GM19328 (cell line): ENCODE measurements at regions not wholly inside any gene's neighbourhood (a gene's known extent, or its start where the extent isn't known, plus 50 kb on each side); places are given as distances from the start of the nearest gene placed in this dataset.

Experiments used
- ATAC-seq: cut with Tn5 transposase; IDR thresholded peaks from one replicate; pipeline ENCODE4 v1.9.1; 2021; ENCODE audit warnings: mild to moderate bottlenecking, moderate library complexity; ENCODE audit not compliant: unreplicated experiment

- ATAC-seq: no peak
Observed at GRCh38 chr3:124467980-124468902, 262.0 kb upstream of the UMPS start.

GRCh38 chr3:124469555-124469954, 260.7 kb upstream of the UMPS start:
- ATAC-seq: no peak

- no peak for ATAC-seq
Observed at GRCh38 chr3:124478830-124479229, 251.4 kb upstream of the UMPS start.

- no peak for ATAC-seq
Observed at GRCh38 chr3:124483915-124484470, 246.3 kb upstream of the UMPS start.

GRCh38 chr3:124486324-124486723, 243.9 kb upstream of the UMPS start:
- ATAC-seq: no peak

- ATAC-seq: no peak
Observed at GRCh38 chr3:124489506-124489905, 240.7 kb upstream of the UMPS start.

- no peak for ATAC-seq
Observed at GRCh38 chr3:124491098-124491497, 239.2 kb upstream of the UMPS start.

GRCh38 chr3:124491875-124492274, 238.4 kb upstream of the UMPS start:
- ATAC-seq: no peak

GRCh38 chr3:124492824-124493223, 237.4 kb upstream of the UMPS start:
- no peak for ATAC-seq

- ATAC-seq: no peak
Observed at GRCh38 chr3:124496061-124496460, 234.2 kb upstream of the UMPS start.

GRCh38 chr3:124497487-124497886, 232.8 kb upstream of the UMPS start:
- ATAC-seq: no peak

- ATAC-seq: no peak
Observed at GRCh38 chr3:124498891-124499290, 231.4 kb upstream of the UMPS start.

- ATAC-seq: no peak
Observed at GRCh38 chr3:124504332-124505059, 225.8 kb upstream of the UMPS start.

GRCh38 chr3:124509884-124510283, 220.4 kb upstream of the UMPS start:
- no peak for ATAC-seq

GRCh38 chr3:124510290-124510689, 220.0 kb upstream of the UMPS start:
- ATAC-seq: no peak

- ATAC-seq: no peak
Observed at GRCh38 chr3:124512881-124513609, 217.2 kb upstream of the UMPS start.

GRCh38 chr3:124513610-124513997, 216.6 kb upstream of the UMPS start:
- ATAC-seq: no peak

- ATAC-seq: no peak
Observed at GRCh38 chr3:124514683-124515082, 215.6 kb upstream of the UMPS start.

GRCh38 chr3:124516333-124516732, 213.9 kb upstream of the UMPS start:
- ATAC-seq: no peak

GRCh38 chr3:124517306-124517705, 212.9 kb upstream of the UMPS start:
- no peak for ATAC-seq

- ATAC-seq: no peak
Observed at GRCh38 chr3:124518350-124518749, 211.9 kb upstream of the UMPS start.
